ENCODE measurements at regions not wholly inside any gene's neighbourhood (a gene's known extent, or its start where the extent isn't known, plus 50 kb on each side); places are given as distances from the start of the nearest gene placed in this dataset.

DNA sequence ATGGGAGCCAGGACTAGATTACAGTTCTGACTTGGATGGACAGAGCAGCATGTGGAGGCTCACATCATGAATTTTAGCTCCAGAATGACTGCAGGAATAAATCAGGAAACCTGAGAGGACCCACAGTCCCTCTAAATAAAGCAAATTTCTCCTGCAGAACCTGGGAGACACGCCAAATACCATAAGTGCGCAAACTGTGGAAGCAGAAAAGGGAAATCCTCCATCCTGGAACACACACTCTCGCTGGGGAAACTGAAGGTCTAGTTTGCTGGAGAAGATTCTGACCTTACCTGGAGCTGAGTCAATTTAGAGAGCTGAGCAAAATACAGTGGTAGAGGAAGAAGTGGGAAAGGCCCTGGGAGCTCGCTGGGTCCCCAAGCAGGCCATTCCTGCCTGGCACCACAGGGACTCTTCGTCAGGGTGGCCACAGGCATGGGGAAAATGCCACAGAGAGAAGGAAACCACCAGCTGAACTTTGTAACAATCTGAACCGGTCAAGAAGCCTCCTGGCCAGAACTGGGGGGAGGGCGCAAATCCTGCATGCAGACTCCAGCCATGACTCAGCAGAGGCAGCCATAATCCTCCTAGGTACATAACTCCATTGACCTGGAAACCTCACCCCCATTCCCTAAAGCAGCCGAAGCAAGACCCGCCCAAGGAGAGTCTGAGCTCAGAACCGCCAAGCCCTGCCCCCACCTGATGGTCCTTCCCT, 390.9 kb downstream of the LRRC70 start:
- TF ChIP-seq, protein P1, sequence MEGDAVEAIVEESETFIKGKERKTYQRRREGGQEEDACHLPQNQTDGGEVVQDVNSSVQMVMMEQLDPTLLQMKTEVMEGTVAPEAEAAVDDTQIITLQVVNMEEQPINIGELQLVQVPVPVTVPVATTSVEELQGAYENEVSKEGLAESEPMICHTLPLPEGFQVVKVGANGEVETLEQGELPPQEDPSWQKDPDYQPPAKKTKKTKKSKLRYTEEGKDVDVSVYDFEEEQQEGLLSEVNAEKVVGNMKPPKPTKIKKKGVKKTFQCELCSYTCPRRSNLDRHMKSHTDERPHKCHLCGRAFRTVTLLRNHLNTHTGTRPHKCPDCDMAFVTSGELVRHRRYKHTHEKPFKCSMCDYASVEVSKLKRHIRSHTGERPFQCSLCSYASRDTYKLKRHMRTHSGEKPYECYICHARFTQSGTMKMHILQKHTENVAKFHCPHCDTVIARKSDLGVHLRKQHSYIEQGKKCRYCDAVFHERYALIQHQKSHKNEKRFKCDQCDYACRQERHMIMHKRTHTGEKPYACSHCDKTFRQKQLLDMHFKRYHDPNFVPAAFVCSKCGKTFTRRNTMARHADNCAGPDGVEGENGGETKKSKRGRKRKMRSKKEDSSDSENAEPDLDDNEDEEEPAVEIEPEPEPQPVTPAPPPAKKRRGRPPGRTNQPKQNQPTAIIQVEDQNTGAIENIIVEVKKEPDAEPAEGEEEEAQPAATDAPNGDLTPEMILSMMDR (IDR thresholded peaks at IDR 0.05) = no peak
- no peak for TF ChIP-seq POLR2A (IDR thresholded peaks at IDR 0.05)
